ENCODE measurements at regions not wholly inside any gene's neighbourhood (a gene's known extent, or its start where the extent isn't known, plus 50 kb on each side); places are given as distances from the start of the nearest gene placed in this dataset.
A peak's percentile ranks its signal among the peaks of the same experiment; 100 is the strongest.

- DNase-seq (ENCODE audit: low spot score): no peak
- no peak for TF ChIP-seq CTCF (IDR thresholded peaks at IDR 0.05)
- ATAC-seq (ENCODE audit: low FRiP score): no peak
Measured at GRCh38 chr4:86496094-86497080, 97.7 kb upstream of the PTPN13 start.

- TF ChIP-seq CTCF (IDR thresholded peaks at IDR 0.05): no peak
- DNase-seq (ENCODE audit: low spot score) (no peak), ATAC-seq (ENCODE audit: low FRiP score) (peak; percentile 24)
Measured at GRCh38 chr4:86497131-86497530, 97.0 kb upstream of the PTPN13 start.

- peak in 1 of 3 donors; percentile 6 for TF ChIP-seq CTCF (IDR thresholded peaks at IDR 0.05)
- peak; percentile 70 for ATAC-seq (ENCODE audit: low FRiP score)
- DNase-seq (ENCODE audit: low spot score): no peak
Measured at GRCh38 chr4:86497980-86498862, 95.9 kb upstream of the PTPN13 start.

- no peak for TF ChIP-seq CTCF (IDR thresholded peaks at IDR 0.05)
- no peak for DNase-seq (ENCODE audit: low spot score)
- ATAC-seq (ENCODE audit: low FRiP score): no peak
Measured at GRCh38 chr4:86498863-86499166, 95.3 kb upstream of the PTPN13 start.

- TF ChIP-seq CTCF (IDR thresholded peaks at IDR 0.05): no peak
- ATAC-seq (ENCODE audit: low FRiP score): no peak
- DNase-seq (ENCODE audit: low spot score): no peak
Measured at GRCh38 chr4:86500527-86500926, 93.6 kb upstream of the PTPN13 start.

GRCh38 chr4:86502081-86502480, 92.0 kb upstream of the PTPN13 start:
- no peak for TF ChIP-seq CTCF (IDR thresholded peaks at IDR 0.05)
- no peak for ATAC-seq (ENCODE audit: low FRiP score)
- DNase-seq (ENCODE audit: low spot score): no peak

Measured in omental fat pad (tissue), 3 donors.